Sigmoid colon (tissue), 6 donors: ENCODE measurements at regions not wholly inside any gene's neighbourhood (a gene's known extent, or its start where the extent isn't known, plus 50 kb on each side); places are given as distances from the start of the nearest gene placed in this dataset.

Experiments
- DNase-seq: peaks from one replicate; pipeline ENCODE4 v3.0.0-alpha.2; 2019
- H3K27ac ChIP-seq, 4 donors: fragments of 200-600 bp; sonication (generic); one replicate each; pipeline ENCODE4 v1.5.1; 2016 to 2019; ENCODE audit warnings: mild to moderate bottlenecking in 1 of 4
- H3K27me3 ChIP-seq, 3 donors: fragments of 200-600 bp; sonication (generic); one replicate each; pipeline ENCODE4 v1.5.1; 2019; ENCODE audit warnings: mild to moderate bottlenecking in 1 of 3
- H3K36me3 ChIP-seq, 4 donors: fragments of 200-600 bp; sonication (generic); one replicate each; pipeline ENCODE4 v1.5.1; 2016 to 2019
- H3K4me1 ChIP-seq, 4 donors: fragments of 200-600 bp; sonication (generic); one replicate each; pipeline ENCODE4 v1.5.1; 2017 to 2019
- H3K4me3 ChIP-seq, 4 donors: fragments of 200-600 bp; sonication (generic); one replicate each; pipeline ENCODE4 v1.5.1; 2017 to 2019; ENCODE audit warnings: mild to moderate bottlenecking in 2 of 4, moderate library complexity in 1 of 4
- H3K9me3 ChIP-seq, 4 donors: fragments of 200-600 bp in 3 of 4; sonication (generic) in 3 of 4; one replicate each; pipeline versions ENCODE4 v1.5.1 to v1.6.1; 2013 to 2019
- EP300 ChIP-seq, 4 donors: sonication (generic); formaldehyde crosslinking; IDR thresholded peaks; one replicate each; pipeline ENCODE4 v1.6.1; 2017; ENCODE audit warnings: antibody characterized with exemption in 4 of 4
- POLR2A ChIP-seq, 2 donors: fragments of 450-650 bp; IDR thresholded peaks; one replicate each; pipeline ENCODE4 v1.6.1; 2016; ENCODE audit warnings: antibody characterized with exemption in 2 of 2, mild to moderate bottlenecking in 2 of 2, moderate library complexity in 2 of 2
- POLR2AphosphoS5 ChIP-seq, 4 donors: sonication (generic); formaldehyde crosslinking; IDR thresholded peaks; one replicate each; pipeline ENCODE4 v1.6.1; 2017; ENCODE audit warnings: antibody characterized with exemption in 4 of 4
- WGBS, 2 donors: extraction: QIAGEN DNeasy Blood & Tissue Kit; methylation state at CpG; one replicate each; pipeline ENCODE4 v1.1.7; 2013; 5-methylcytosine and 5-hydroxymethylcytosine counted together
- intact Hi-C: fragments of 100-400 bp; cut with DNase I; formaldehyde crosslinking; loops from one replicate; pipeline ENCODE4 v1.15.1; 2023
- TF ChIP-seq, protein P1 (sequence below), 4 experiments: fragments of 450-650 bp in 3 of 4; fragments of 200-600 bp in 1 of 4; IDR thresholded peaks; one replicate each; pipeline ENCODE4 v1.5.1; 2016 to 2019; ENCODE audit warnings: antibody characterized with exemption in 4 of 4, mild to moderate bottlenecking in 3 of 4, moderate library complexity in 2 of 4
- donor health status: healthy with polysubstance abuse.
- donor health status: healthy.

DNA sequence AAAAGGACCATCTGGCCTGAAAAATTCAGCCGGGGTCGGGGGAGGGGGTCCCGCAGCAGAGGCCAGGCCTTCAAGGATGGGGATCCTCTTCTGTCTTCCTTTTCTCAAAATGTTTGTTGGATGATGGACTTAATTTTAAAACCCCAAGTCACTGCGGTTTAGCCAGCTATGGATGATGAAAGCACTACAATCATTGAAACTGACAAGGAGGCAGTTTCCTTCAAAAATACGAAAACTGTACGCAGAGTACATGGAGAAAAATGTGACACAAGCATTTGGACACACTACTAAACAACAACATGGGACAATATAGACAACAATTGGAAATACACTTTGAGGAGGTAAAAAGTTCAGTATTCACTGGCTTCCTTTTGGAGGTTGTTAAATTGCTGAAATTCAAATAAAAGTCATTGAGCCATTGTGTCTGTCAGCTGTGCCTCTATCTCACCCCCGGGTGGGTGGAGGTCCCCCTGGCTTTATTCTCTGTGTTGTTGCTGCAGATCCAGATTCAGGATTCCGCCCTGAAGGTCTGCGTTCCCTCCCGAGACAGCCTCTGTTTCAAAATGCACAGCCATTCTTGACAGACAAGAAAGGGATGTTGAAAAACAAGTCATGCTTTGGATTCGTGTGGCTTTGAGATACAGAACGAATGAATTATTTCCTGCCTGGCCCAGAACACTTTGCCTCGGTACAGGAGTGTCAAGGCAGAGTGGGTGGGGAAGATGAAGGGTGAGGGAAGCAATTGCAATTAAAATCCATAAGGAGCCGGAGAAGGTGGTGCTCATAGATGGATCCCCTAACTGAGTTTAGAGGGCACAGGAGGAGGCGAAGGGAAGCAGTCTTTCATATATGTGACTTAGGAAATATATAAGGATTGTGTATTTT, 118.2 kb downstream of the TTLL2 start:
- Histone ChIP-seq H3K4me1 (peaks cover 0 to 10% (median 7%) of the 10 kb centered on the region in 4 donors), H3K27ac (no peak overlapping the region), H3K9me3 (no peaks in the 10 kb centered on the region), H3K4me3 (no peak overlapping the region), H3K27me3 (no peaks in the 10 kb centered on the region), H3K36me3 (no peaks in the 10 kb centered on the region)
- WGBS, 2 donors, result 77 to 79% methylated on average over 15 of the region's 15 CpGs
- TF ChIP-seq EP300 (IDR thresholded peaks at IDR 0.05) (no peak), POLR2A (IDR thresholded peaks at IDR 0.05) (no peak), POLR2AphosphoS5 (IDR thresholded peaks at IDR 0.05) (no peak)
- TF ChIP-seq, protein P1, sequence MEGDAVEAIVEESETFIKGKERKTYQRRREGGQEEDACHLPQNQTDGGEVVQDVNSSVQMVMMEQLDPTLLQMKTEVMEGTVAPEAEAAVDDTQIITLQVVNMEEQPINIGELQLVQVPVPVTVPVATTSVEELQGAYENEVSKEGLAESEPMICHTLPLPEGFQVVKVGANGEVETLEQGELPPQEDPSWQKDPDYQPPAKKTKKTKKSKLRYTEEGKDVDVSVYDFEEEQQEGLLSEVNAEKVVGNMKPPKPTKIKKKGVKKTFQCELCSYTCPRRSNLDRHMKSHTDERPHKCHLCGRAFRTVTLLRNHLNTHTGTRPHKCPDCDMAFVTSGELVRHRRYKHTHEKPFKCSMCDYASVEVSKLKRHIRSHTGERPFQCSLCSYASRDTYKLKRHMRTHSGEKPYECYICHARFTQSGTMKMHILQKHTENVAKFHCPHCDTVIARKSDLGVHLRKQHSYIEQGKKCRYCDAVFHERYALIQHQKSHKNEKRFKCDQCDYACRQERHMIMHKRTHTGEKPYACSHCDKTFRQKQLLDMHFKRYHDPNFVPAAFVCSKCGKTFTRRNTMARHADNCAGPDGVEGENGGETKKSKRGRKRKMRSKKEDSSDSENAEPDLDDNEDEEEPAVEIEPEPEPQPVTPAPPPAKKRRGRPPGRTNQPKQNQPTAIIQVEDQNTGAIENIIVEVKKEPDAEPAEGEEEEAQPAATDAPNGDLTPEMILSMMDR (IDR thresholded peaks at IDR 0.05), result no peak
- intact Hi-C loops, result no loop called here
- no peak for DNase-seq

DNA sequence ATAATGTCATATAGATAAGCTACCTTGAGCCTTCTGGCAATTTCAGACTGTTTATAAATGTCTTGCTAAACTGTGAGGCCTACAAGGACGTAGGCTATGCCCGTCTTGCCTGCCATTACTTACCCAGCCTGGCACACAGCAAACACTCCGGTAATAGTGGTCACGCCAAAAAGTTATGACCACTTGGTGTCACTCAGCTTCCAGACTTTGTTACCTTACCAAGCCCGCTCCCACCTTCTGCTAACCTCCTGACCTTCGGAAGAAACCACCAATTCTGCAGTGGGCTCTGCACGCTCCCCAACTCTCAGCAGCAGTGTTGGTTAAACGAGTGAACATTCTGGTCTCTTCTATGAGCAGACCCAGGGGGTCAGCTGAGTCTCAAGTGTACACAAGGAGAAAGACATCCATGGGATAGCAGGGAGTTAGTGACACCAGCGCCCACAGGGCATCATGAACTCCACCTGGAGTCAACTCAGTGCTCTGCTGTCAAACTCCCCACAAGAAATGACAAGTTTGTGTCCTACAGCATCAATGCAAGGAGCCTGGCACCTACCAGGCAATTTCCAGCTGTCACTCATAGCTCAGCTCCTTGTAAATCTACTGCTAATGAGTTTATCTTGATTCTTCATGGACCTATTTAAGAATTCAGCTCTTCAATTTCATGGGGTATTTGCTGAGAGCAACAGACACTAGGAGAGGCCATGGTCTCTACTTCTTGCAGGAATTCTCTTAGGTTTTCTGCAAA, 119.9 kb downstream of the TTLL2 start:
- DNase-seq, result no peak
- 90 to 92% methylated on average over 9 of the region's 9 CpGs for WGBS, 2 donors
- Histone ChIP-seq H3K9me3 (no peaks in the 10 kb centered on the region), H3K27me3 (no peaks in the 10 kb centered on the region), H3K4me1 (peaks cover 0 to 10% (median 7%) of the 10 kb centered on the region in 4 donors), H3K27ac (no peak overlapping the region), H3K4me3 (no peak overlapping the region), H3K36me3 (no peaks in the 10 kb centered on the region)
- no peak for TF ChIP-seq EP300 (IDR thresholded peaks at IDR 0.05)
- TF ChIP-seq POLR2AphosphoS5 (IDR thresholded peaks at IDR 0.05), result no peak
- no peak for TF ChIP-seq POLR2A (IDR thresholded peaks at IDR 0.05)
- TF ChIP-seq, protein P1 (IDR thresholded peaks at IDR 0.05), result no peak
- intact Hi-C loops, result no loop called here

DNA sequence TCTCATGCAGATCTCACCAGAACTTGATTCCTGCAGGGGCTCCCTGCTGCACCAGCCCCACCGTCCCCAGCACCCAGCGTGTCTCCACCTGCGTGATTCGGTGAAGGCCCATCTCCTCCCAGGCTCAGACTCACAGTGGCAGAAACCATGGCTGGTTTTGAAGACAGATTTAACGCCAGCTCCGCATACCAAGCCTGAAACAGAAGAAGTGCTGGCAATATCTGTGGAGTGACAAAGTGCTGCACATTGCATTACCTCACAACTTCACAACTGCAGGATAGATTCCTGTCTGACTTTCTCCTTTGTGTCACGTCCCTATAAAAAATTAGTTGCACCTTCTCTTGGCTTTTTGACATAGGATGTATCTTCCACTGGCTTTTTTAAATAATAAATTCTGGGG, 120.7 kb downstream of the TTLL2 start:
- TF ChIP-seq POLR2AphosphoS5 (IDR thresholded peaks at IDR 0.05), result no peak
- no peak overlapping the region for H3K27ac ChIP-seq
- intact Hi-C loops, result no loop called here
- no peak overlapping the region for H3K4me3 ChIP-seq
- H3K4me1 ChIP-seq, result peaks cover 0 to 10% (median 7%) of the 10 kb centered on the region in 4 donors
- no peak for DNase-seq
- no peaks in the 10 kb centered on the region for H3K36me3 ChIP-seq
- 87 to 88% methylated on average over 7 of the region's 7 CpGs for WGBS, 2 donors
- no peaks in the 10 kb centered on the region for H3K9me3 ChIP-seq
- no peaks in the 10 kb centered on the region for H3K27me3 ChIP-seq

DNA sequence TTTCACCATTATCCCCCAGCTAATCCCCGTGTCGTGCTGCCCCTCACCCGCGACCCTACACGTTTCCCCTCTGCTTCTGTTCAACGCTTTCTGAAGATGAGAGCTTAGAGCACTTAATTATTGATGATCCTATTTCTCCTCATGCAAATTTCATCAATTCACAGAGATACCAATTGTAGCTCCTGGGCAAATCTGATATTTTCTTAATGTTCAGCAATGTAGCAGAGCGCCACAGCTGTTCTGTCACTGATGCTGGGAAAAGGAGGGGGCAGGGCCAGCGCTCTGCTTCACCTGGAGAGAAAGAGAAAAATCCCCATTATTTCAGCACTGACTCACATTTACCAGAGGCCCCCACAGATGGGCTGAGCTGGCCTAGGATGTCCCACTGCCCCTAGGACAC, 121.2 kb downstream of the TTLL2 start:
- Histone ChIP-seq H3K27ac (no peak overlapping the region), H3K4me1 (peaks cover 0 to 10% (median 7%) of the 10 kb centered on the region in 4 donors), H3K27me3 (no peaks in the 10 kb centered on the region), H3K9me3 (no peaks in the 10 kb centered on the region), H3K4me3 (no peak overlapping the region), H3K36me3 (no peaks in the 10 kb centered on the region)
- DNase-seq, result no peak
- TF ChIP-seq EP300 (IDR thresholded peaks at IDR 0.05) (no peak), POLR2AphosphoS5 (IDR thresholded peaks at IDR 0.05) (no peak), POLR2A (IDR thresholded peaks at IDR 0.05) (no peak)
- TF ChIP-seq, protein P1 (IDR thresholded peaks at IDR 0.05), result no peak
- intact Hi-C loops, result no loop called here
- WGBS, 2 donors, result 91% methylated on average over 8 of the region's 8 CpGs

DNA sequence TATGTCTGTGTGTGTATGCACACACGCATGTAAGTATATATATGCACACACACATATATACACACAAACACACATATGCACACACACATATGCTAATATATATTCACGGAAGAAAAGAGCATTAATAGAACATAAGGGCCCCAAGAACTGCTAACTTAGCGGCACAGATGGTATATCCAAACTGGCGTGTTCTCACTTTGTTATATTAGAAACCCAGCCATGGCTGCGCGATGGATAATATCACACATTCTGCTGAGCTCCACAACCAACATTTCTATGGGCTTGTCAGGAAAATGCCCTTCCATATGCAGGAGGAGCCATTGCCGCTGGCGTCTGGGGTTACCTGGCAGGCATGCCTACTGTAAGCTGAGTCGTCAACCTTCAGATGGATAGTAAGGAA, 122.1 kb downstream of the TTLL2 start:
- intact Hi-C loops, result no loop called here
- Histone ChIP-seq H3K27ac (no peak overlapping the region), H3K4me1 (peaks cover 0 to 7% (median 5%) of the 10 kb centered on the region in 4 donors), H3K9me3 (no peaks in the 10 kb centered on the region), H3K36me3 (no peaks in the 10 kb centered on the region), H3K27me3 (no peaks in the 10 kb centered on the region), H3K4me3 (no peak overlapping the region)
- TF ChIP-seq, protein P1 (IDR thresholded peaks at IDR 0.05), result no peak
- TF ChIP-seq EP300 (IDR thresholded peaks at IDR 0.05), result no peak
- no peak for TF ChIP-seq POLR2A (IDR thresholded peaks at IDR 0.05)
- no peak for TF ChIP-seq POLR2AphosphoS5 (IDR thresholded peaks at IDR 0.05)
- 88 to 95% methylated on average over 9 of the region's 9 CpGs for WGBS, 2 donors
- no peak for DNase-seq
